ENCODE measurements at regions not wholly inside any gene's neighbourhood (a gene's known extent, or its start where the extent isn't known, plus 50 kb on each side); places are given as distances from the start of the nearest gene placed in this dataset.

- H3K27me3 ChIP-seq (ENCODE audit: insufficient read depth, low read length): no peaks in the 10 kb centered on the region
- H3K9me3 ChIP-seq (ENCODE audit: low read length): no peaks in the 10 kb centered on the region
- H3K36me3 ChIP-seq (ENCODE audit: insufficient read depth, low read length): no peaks in the 10 kb centered on the region
- TF ChIP-seq, protein P1, sequence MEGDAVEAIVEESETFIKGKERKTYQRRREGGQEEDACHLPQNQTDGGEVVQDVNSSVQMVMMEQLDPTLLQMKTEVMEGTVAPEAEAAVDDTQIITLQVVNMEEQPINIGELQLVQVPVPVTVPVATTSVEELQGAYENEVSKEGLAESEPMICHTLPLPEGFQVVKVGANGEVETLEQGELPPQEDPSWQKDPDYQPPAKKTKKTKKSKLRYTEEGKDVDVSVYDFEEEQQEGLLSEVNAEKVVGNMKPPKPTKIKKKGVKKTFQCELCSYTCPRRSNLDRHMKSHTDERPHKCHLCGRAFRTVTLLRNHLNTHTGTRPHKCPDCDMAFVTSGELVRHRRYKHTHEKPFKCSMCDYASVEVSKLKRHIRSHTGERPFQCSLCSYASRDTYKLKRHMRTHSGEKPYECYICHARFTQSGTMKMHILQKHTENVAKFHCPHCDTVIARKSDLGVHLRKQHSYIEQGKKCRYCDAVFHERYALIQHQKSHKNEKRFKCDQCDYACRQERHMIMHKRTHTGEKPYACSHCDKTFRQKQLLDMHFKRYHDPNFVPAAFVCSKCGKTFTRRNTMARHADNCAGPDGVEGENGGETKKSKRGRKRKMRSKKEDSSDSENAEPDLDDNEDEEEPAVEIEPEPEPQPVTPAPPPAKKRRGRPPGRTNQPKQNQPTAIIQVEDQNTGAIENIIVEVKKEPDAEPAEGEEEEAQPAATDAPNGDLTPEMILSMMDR (IDR thresholded peaks at IDR 0.05; ENCODE audit: low read length): no peak
- no peaks in the 10 kb centered on the region for H3F3A ChIP-seq (ENCODE audit: insufficient read depth, low read length)
- no peak overlapping the region for H3K9ac ChIP-seq (ENCODE audit: low read length)
- no peaks in the 10 kb centered on the region for H3K79me2 ChIP-seq (ENCODE audit: insufficient read depth, low read length)
- H3K4me1 ChIP-seq (ENCODE audit: insufficient read depth, low read length, severe bottlenecking): no peaks in the 10 kb centered on the region
- no peak overlapping the region for H3K27ac ChIP-seq (ENCODE audit: low read depth, low read length, poor library complexity, severe bottlenecking)
- no peaks in the 10 kb centered on the region for H3K9me2 ChIP-seq (ENCODE audit: low read depth, low read length)
- H4K20me1 ChIP-seq (ENCODE audit: insufficient read depth, low read length): no peaks in the 10 kb centered on the region
- H2AFZ ChIP-seq (ENCODE audit: low read length): no peak overlapping the region
- H3K4me3 ChIP-seq (ENCODE audit: low read depth, low read length, poor library complexity, severe bottlenecking): no peak overlapping the region
- no peak overlapping the region for H3K4me2 ChIP-seq (ENCODE audit: low read length)
Measured at GRCh38 chr5:133715216-133715615, 102.9 kb upstream of the FSTL4 start.

GRCh38 chr5:133714161-133714915 lies 102.0 kb upstream of the FSTL4 start:
- H2AFZ ChIP-seq (ENCODE audit: low read length): no peak overlapping the region
- no peaks in the 10 kb centered on the region for H3K36me3 ChIP-seq (ENCODE audit: insufficient read depth, low read length)
- no peak overlapping the region for H3K4me3 ChIP-seq (ENCODE audit: low read depth, low read length, poor library complexity, severe bottlenecking)
- H3K9me2 ChIP-seq (ENCODE audit: low read depth, low read length): no peaks in the 10 kb centered on the region
- no peak overlapping the region for H3K27ac ChIP-seq (ENCODE audit: low read depth, low read length, poor library complexity, severe bottlenecking)
- H3F3A ChIP-seq (ENCODE audit: insufficient read depth, low read length): no peaks in the 10 kb centered on the region
- H3K9me3 ChIP-seq (ENCODE audit: low read length): no peaks in the 10 kb centered on the region
- no peaks in the 10 kb centered on the region for H3K79me2 ChIP-seq (ENCODE audit: insufficient read depth, low read length)
- no peaks in the 10 kb centered on the region for H4K20me1 ChIP-seq (ENCODE audit: insufficient read depth, low read length)
- TF ChIP-seq EZH2 (IDR thresholded peaks at IDR 0.05; ENCODE audit: borderline replicate concordance, low read length): no peak
- TF ChIP-seq, protein P1 (IDR thresholded peaks at IDR 0.05; ENCODE audit: low read length): no peak
- no peak overlapping the region for H3K4me2 ChIP-seq (ENCODE audit: low read length)
- no peaks in the 10 kb centered on the region for H3K27me3 ChIP-seq (ENCODE audit: insufficient read depth, low read length)
- H3K9ac ChIP-seq (ENCODE audit: low read length): no peak overlapping the region
- no peaks in the 10 kb centered on the region for H3K4me1 ChIP-seq (ENCODE audit: insufficient read depth, low read length, severe bottlenecking)

- Histone ChIP-seq H3K4me2 (ENCODE audit: low read length) (no peak overlapping the region), H3K9ac (ENCODE audit: low read length) (no peak overlapping the region), H3K79me2 (ENCODE audit: insufficient read depth, low read length) (no peaks in the 10 kb centered on the region), H3K9me2 (ENCODE audit: low read depth, low read length) (no peaks in the 10 kb centered on the region), H4K20me1 (ENCODE audit: insufficient read depth, low read length) (no peaks in the 10 kb centered on the region), H3K36me3 (ENCODE audit: insufficient read depth, low read length) (no peaks in the 10 kb centered on the region), H3K27ac (ENCODE audit: low read depth, low read length, poor library complexity, severe bottlenecking) (no peak overlapping the region), H3F3A (ENCODE audit: insufficient read depth, low read length) (no peaks in the 10 kb centered on the region), H3K27me3 (ENCODE audit: insufficient read depth, low read length) (no peaks in the 10 kb centered on the region), H2AFZ (ENCODE audit: low read length) (no peak overlapping the region), H3K4me1 (ENCODE audit: insufficient read depth, low read length, severe bottlenecking) (no peaks in the 10 kb centered on the region), H3K9me3 (ENCODE audit: low read length) (no peaks in the 10 kb centered on the region), H3K4me3 (ENCODE audit: low read depth, low read length, poor library complexity, severe bottlenecking) (no peak overlapping the region)
- TF ChIP-seq, protein P1 (IDR thresholded peaks at IDR 0.05; ENCODE audit: low read length): no peak
- no peak for TF ChIP-seq EZH2 (IDR thresholded peaks at IDR 0.05; ENCODE audit: borderline replicate concordance, low read length)
Measured at GRCh38 chr5:133713751-133714150, 101.4 kb upstream of the FSTL4 start.

Measured in OCI-LY1 (cell line).